ENCODE measurements at regions not wholly inside any gene's neighbourhood (a gene's known extent, or its start where the extent isn't known, plus 50 kb on each side); places are given as distances from the start of the nearest gene placed in this dataset.

DNA sequence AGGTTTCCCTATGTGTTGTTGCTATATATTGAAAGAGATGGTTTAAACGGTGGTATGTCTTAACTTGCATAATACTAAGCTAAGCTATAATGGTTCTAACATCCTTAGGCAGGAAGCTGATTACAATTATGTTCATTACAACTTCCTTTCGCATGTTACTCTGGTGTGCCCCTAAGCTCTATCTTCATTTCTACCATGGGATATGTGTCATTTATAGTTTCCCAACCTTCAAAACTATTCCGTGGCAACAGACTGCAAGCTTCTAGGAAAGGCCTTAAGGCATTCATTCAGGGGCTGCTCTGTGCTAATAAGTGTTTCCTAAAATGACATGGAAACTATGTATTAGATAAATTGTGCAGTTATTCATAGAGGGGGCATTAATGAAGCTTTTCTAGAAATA, 294.6 kb downstream of the GXYLT1 start:
- Histone ChIP-seq H3K4me3 (ENCODE audit: low read depth, low read length) (no peak overlapping the region), H3K27me3 (ENCODE audit: control insufficient read depth, insufficient read depth, low read length) (no peaks in the 10 kb centered on the region), H3K36me3 (ENCODE audit: control insufficient read depth, insufficient read depth, low read length) (no peaks in the 10 kb centered on the region)
- TF ChIP-seq, protein P1, sequence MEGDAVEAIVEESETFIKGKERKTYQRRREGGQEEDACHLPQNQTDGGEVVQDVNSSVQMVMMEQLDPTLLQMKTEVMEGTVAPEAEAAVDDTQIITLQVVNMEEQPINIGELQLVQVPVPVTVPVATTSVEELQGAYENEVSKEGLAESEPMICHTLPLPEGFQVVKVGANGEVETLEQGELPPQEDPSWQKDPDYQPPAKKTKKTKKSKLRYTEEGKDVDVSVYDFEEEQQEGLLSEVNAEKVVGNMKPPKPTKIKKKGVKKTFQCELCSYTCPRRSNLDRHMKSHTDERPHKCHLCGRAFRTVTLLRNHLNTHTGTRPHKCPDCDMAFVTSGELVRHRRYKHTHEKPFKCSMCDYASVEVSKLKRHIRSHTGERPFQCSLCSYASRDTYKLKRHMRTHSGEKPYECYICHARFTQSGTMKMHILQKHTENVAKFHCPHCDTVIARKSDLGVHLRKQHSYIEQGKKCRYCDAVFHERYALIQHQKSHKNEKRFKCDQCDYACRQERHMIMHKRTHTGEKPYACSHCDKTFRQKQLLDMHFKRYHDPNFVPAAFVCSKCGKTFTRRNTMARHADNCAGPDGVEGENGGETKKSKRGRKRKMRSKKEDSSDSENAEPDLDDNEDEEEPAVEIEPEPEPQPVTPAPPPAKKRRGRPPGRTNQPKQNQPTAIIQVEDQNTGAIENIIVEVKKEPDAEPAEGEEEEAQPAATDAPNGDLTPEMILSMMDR (IDR thresholded peaks at IDR 0.05; ENCODE audit: insufficient read depth, low read length, poor library complexity, severe bottlenecking) = no peak
- DNase-seq (ENCODE audit: low read depth) = no peak

DNA sequence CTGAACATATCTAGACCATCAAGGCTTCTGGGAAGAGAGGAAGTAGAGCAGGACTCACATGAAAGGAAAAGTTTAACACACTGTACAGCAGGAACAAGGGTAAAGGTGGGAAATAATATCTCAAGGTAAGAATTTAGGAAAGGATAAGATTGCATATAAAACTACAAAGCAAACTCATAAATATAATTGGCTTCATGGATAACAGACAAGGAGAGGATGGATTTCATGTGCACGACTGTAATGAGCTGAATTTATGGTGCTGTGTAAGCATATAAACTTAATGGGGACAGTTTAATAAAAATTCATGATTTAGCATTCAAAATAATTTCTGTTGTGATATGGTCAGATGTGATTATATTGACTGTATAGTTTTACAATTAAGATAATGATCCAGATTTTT, 298.0 kb downstream of the GXYLT1 start:
- Histone ChIP-seq H3K27me3 (ENCODE audit: control insufficient read depth, insufficient read depth, low read length) (no peaks in the 10 kb centered on the region), H3K36me3 (ENCODE audit: control insufficient read depth, insufficient read depth, low read length) (no peaks in the 10 kb centered on the region), H3K4me3 (ENCODE audit: low read depth, low read length) (no peak overlapping the region)
- TF ChIP-seq, protein P1 (IDR thresholded peaks at IDR 0.05; ENCODE audit: insufficient read depth, low read length, poor library complexity, severe bottlenecking) = no peak
- no peak for DNase-seq (ENCODE audit: low read depth)

DNA sequence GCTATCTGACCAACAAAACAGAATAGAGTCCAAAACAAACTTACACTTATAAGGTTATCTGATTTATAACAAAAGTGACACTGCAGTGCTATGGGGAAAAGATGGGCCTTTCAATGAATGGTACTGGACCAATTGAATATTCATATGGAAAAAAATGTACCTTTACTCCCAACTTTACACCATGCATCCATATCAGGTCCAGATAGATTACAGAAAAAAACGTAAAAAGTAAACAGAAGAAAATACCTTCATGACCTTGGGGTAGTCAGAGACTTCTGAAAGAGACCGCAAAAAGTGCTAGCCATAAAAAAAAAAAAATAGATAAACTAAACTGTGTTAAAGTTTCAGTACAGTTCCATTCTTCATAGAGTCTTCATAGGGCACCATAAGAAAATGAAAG, 308.3 kb downstream of the GXYLT1 start:
- H3K4me3 ChIP-seq (ENCODE audit: low read depth, low read length) = no peak overlapping the region
- no peak for DNase-seq (ENCODE audit: low read depth)
- H3K36me3 ChIP-seq (ENCODE audit: control insufficient read depth, insufficient read depth, low read length) = no peaks in the 10 kb centered on the region
- no peaks in the 10 kb centered on the region for H3K27me3 ChIP-seq (ENCODE audit: control insufficient read depth, insufficient read depth, low read length)
- TF ChIP-seq, protein P1 (IDR thresholded peaks at IDR 0.05; ENCODE audit: insufficient read depth, low read length, poor library complexity, severe bottlenecking) = no peak

DNA sequence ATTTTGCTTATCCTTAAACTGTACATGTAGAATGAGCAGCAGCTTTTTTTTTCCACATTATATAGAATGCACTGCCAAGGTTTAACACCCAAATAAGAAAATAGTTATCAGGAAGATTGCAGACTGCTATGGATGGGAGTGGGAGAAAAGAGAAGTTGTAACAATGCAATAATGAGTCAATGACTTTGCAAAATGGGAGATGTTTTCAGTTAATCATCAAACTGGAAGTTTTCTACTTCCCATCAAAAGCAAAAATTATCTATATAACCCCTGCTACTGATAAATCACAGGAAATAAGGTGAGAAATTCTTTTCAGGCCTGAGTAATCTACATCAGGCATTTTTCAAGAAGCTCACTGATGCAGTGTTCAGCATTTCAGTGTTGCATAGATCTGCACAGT, 309.1 kb downstream of the GXYLT1 start:
- TF ChIP-seq, protein P1 (IDR thresholded peaks at IDR 0.05; ENCODE audit: insufficient read depth, low read length, poor library complexity, severe bottlenecking) = no peak
- Histone ChIP-seq H3K4me3 (ENCODE audit: low read depth, low read length) (no peak overlapping the region), H3K27me3 (ENCODE audit: control insufficient read depth, insufficient read depth, low read length) (no peaks in the 10 kb centered on the region), H3K36me3 (ENCODE audit: control insufficient read depth, insufficient read depth, low read length) (no peaks in the 10 kb centered on the region)
- DNase-seq (ENCODE audit: low read depth) = no peak

DNA sequence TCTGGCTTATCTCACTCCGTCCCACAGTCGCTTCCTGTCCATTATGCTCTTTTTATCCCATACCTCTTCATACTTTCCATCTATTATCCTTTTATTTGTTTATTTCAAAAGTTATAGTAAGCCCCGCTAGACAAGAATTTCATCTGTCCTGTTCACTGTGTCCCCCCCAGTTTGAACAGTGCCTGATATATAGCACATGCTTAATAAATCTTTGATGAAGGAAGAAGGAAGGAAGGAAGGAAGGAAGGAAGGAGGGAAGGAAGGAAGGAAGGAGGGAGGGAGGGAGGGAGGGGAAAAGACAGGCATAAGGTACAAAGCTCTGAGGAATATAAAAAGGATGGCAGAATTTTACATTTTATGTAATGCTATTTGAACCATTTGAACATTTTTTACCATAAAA, 324.7 kb downstream of the GXYLT1 start:
- H3K4me3 ChIP-seq (ENCODE audit: low read depth, low read length) = no peak overlapping the region
- TF ChIP-seq, protein P1 (IDR thresholded peaks at IDR 0.05; ENCODE audit: insufficient read depth, low read length, poor library complexity, severe bottlenecking) = no peak
- DNase-seq (ENCODE audit: low read depth) = no peak
- H3K27me3 ChIP-seq (ENCODE audit: control insufficient read depth, insufficient read depth, low read length) = no peaks in the 10 kb centered on the region
- H3K36me3 ChIP-seq (ENCODE audit: control insufficient read depth, insufficient read depth, low read length) = no peaks in the 10 kb centered on the region

DNA sequence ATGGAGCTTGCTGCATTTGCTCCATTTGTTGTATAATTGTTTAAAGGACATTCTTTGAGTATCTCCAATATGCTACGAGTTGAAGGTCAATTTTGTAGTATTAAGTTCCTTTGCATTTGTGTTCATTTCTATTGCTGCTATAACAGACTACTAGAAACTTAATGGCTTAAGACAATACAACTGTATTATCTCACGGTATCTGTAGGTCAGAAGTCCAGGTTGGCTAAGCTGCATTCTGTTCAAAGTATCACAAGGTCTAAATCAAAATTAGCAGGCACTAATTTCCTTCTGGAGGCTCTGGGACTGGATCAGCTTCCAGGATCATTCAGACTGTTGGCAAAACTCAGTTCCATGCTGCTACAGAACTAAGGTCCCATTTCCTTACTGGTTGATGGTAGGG, 340.6 kb downstream of the GXYLT1 start:
- TF ChIP-seq, protein P1 (IDR thresholded peaks at IDR 0.05; ENCODE audit: insufficient read depth, low read length, poor library complexity, severe bottlenecking) = no peak
- no peaks in the 10 kb centered on the region for H3K27me3 ChIP-seq (ENCODE audit: control insufficient read depth, insufficient read depth, low read length)
- H3K36me3 ChIP-seq (ENCODE audit: control insufficient read depth, insufficient read depth, low read length) = no peaks in the 10 kb centered on the region
- H3K4me3 ChIP-seq (ENCODE audit: low read depth, low read length) = no peak overlapping the region
- no peak for DNase-seq (ENCODE audit: low read depth)
